ENCODE measurements at regions not wholly inside any gene's neighbourhood (a gene's known extent, or its start where the extent isn't known, plus 50 kb on each side); places are given as distances from the start of the nearest gene placed in this dataset.

- TF ChIP-seq EP300 (IDR thresholded peaks at IDR 0.05), result no peak
- no peak for TF ChIP-seq CTCF (IDR thresholded peaks at IDR 0.05)
Observed at GRCh38 chr11:97092823-97093222, 703.0 kb downstream of the JRKL start.
